Panc1 (cell line): ENCODE measurements at regions not wholly inside any gene's neighbourhood (a gene's known extent, or its start where the extent isn't known, plus 50 kb on each side); places are given as distances from the start of the nearest gene placed in this dataset.

ENCODE experiments used
- POLR2AphosphoS5 ChIP-seq: IDR thresholded peaks from 2 replicates; pipeline ENCODE4 v1.6.1; 2012; ENCODE audit warnings: mild to moderate bottlenecking, low read depth, low read length, moderate library complexity
- TF ChIP-seq, protein P1 (sequence below): fragments of 450-650 bp; IDR thresholded peaks from 2 replicates; pipeline ENCODE4 v1.5.1; 2017; ENCODE audit warnings: mild to moderate bottlenecking
- TF ChIP-seq, protein P2 (sequence below), 2 experiments: IDR thresholded peaks; 2 replicates each; pipeline ENCODE4 v1.6.1; 2011 to 2012; ENCODE audit warnings: low read depth in 2 of 2, control low read depth in 1 of 2, low read length in 1 of 2, mild to moderate bottlenecking in 1 of 2, moderate library complexity in 1 of 2; ENCODE audit not compliant: insufficient read depth in 1 of 2

DNA sequence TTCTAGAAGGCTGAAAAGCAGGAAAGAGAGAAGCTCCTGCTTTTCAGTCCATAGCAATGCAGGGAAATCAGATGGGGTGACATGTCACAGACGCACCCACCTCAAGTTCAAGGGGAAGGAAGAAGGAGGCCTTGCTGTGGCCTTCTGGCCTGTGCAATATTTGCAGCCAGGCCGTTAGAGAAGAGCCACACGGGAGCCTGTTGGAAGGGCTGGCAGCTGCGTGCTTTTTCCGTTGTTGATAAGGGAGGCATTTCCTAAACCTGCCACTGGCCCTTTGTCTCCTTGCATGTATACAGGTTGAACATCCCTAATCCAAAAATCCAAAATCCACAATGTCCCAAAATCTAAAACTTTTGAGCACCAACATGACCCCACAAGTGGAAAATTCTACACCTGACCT is 492.5 kb upstream of the ZMIZ1 start:
- TF ChIP-seq, protein P1, sequence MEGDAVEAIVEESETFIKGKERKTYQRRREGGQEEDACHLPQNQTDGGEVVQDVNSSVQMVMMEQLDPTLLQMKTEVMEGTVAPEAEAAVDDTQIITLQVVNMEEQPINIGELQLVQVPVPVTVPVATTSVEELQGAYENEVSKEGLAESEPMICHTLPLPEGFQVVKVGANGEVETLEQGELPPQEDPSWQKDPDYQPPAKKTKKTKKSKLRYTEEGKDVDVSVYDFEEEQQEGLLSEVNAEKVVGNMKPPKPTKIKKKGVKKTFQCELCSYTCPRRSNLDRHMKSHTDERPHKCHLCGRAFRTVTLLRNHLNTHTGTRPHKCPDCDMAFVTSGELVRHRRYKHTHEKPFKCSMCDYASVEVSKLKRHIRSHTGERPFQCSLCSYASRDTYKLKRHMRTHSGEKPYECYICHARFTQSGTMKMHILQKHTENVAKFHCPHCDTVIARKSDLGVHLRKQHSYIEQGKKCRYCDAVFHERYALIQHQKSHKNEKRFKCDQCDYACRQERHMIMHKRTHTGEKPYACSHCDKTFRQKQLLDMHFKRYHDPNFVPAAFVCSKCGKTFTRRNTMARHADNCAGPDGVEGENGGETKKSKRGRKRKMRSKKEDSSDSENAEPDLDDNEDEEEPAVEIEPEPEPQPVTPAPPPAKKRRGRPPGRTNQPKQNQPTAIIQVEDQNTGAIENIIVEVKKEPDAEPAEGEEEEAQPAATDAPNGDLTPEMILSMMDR: no peak
- TF ChIP-seq, protein P2, sequence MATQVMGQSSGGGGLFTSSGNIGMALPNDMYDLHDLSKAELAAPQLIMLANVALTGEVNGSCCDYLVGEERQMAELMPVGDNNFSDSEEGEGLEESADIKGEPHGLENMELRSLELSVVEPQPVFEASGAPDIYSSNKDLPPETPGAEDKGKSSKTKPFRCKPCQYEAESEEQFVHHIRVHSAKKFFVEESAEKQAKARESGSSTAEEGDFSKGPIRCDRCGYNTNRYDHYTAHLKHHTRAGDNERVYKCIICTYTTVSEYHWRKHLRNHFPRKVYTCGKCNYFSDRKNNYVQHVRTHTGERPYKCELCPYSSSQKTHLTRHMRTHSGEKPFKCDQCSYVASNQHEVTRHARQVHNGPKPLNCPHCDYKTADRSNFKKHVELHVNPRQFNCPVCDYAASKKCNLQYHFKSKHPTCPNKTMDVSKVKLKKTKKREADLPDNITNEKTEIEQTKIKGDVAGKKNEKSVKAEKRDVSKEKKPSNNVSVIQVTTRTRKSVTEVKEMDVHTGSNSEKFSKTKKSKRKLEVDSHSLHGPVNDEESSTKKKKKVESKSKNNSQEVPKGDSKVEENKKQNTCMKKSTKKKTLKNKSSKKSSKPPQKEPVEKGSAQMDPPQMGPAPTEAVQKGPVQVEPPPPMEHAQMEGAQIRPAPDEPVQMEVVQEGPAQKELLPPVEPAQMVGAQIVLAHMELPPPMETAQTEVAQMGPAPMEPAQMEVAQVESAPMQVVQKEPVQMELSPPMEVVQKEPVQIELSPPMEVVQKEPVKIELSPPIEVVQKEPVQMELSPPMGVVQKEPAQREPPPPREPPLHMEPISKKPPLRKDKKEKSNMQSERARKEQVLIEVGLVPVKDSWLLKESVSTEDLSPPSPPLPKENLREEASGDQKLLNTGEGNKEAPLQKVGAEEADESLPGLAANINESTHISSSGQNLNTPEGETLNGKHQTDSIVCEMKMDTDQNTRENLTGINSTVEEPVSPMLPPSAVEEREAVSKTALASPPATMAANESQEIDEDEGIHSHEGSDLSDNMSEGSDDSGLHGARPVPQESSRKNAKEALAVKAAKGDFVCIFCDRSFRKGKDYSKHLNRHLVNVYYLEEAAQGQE (IDR thresholded peaks at IDR 0.05; ENCODE audit: insufficient read depth in 1 of 2, low read depth in 2 of 2, low read length in 1 of 2): no peak
- TF ChIP-seq POLR2AphosphoS5: no peak
